ENCODE measurements at regions not wholly inside any gene's neighbourhood (a gene's known extent, or its start where the extent isn't known, plus 50 kb on each side); places are given as distances from the start of the nearest gene placed in this dataset.

DNA sequence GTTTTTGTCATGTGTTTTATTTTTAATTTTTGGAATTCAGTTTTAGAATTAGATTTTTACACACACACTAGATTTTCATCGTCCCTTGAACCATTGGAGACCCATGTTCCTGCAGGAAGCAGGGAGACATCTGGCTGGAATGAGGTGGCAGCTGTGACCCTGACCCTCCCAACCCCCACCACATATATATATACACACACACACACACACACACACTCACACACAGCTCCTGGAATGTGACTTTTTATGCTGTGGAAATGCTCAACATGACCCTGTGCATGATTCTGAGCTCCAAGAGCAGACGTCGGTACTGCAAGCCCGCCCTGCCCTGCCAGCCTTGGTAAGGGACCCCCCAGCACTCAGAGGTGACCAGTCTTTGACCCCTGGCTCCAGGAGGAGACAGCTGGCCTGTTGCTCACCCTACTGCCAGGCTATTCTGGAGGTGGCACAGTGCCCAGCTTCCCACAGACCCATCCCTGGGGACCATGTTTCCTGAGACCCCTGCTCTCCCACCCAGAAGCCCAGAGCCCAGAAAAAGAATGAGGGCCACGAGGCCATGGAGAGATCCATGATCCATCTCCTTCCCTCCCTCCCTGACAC lies 103.2 kb upstream of the VSTM2B start:
- H3K4me3 Mint-ChIP-seq = no peak overlapping the region
- no peaks in the 10 kb centered on the region for H3K9me3 ChIP-seq (ENCODE audit: control insufficient read depth, low read length, poor library complexity, severe bottlenecking)
- no peaks in the 10 kb centered on the region for H3K4me1 Mint-ChIP-seq
- H3K27ac Mint-ChIP-seq = no peak overlapping the region
- ATAC-seq = no peak
- DNase-seq = no peak
- peaks cover 26% of the 10 kb centered on the region for H3K27me3 Mint-ChIP-seq
- H3K36me3 Mint-ChIP-seq (ENCODE audit: low read depth) = no peaks in the 10 kb centered on the region

DNA sequence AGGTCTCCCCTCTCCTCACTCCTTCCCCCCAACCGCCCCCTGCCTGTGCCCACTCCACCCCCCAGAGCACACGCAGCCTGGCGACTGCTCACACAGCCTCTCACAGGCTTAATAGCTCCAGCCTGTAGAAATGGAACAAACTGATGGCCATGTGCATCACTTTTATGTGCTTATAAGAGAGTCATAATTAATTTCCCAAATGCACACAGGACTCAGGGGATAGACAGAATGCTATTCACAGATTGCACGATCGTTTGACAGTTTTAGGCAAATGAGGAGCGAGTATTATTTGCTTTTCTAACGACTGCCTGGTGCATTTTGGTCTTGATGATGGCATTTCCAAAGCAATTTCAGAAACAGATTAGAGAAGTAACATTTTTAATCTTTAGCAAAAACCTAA lies 97.7 kb upstream of the VSTM2B start:
- H3K9me3 ChIP-seq (ENCODE audit: control insufficient read depth, low read length, poor library complexity, severe bottlenecking) = no peaks in the 10 kb centered on the region
- Mint-ChIP-seq H3K27me3 (peaks cover 46% of the 10 kb centered on the region), H3K4me1 (no peaks in the 10 kb centered on the region), H3K27ac (no peak overlapping the region), H3K4me3 (no peak overlapping the region), H3K36me3 (ENCODE audit: low read depth) (no peaks in the 10 kb centered on the region)
- no peak for ATAC-seq
- DNase-seq = no peak

- no peak overlapping the region for H3K27ac Mint-ChIP-seq
- H3K36me3 Mint-ChIP-seq (ENCODE audit: low read depth) = no peaks in the 10 kb centered on the region
- peaks cover 55% of the 10 kb centered on the region for H3K27me3 Mint-ChIP-seq
- no peak overlapping the region for H3K4me3 Mint-ChIP-seq
- no peaks in the 10 kb centered on the region for H3K9me3 ChIP-seq (ENCODE audit: control insufficient read depth, low read length, poor library complexity, severe bottlenecking)
- no peak for ATAC-seq
- no peaks in the 10 kb centered on the region for H3K4me1 Mint-ChIP-seq
- no peak for DNase-seq
Measured at GRCh38 chr19:29429021-29429420, 96.8 kb upstream of the VSTM2B start.

DNA sequence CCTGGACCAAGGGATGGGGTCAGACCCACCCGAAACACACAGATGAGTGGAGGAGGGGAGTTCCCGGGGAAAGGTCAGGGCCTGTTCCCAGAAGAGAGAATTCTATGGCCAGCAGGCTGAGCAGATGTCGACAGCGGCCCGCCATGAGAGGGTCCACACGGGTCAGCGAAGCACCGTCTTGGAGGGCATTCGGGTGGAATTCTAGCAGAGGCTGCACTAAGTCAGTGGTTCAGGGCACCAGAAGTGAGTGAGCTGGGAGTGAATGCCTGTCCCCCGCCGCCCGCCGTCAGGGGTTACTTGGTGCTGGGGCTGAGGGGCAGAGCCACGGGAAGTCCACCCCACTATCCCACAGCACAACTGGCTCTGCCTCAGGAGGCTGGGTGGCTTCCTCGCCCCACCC lies 96.2 kb upstream of the VSTM2B start:
- DNase-seq = no peak
- H3K27ac Mint-ChIP-seq = no peak overlapping the region
- H3K27me3 Mint-ChIP-seq = peaks cover 59% of the 10 kb centered on the region
- H3K36me3 Mint-ChIP-seq (ENCODE audit: low read depth) = no peaks in the 10 kb centered on the region
- H3K4me1 Mint-ChIP-seq = no peaks in the 10 kb centered on the region
- no peak for ATAC-seq
- H3K9me3 ChIP-seq (ENCODE audit: control insufficient read depth, low read length, poor library complexity, severe bottlenecking) = no peaks in the 10 kb centered on the region
- H3K4me3 Mint-ChIP-seq = no peak overlapping the region

DNA sequence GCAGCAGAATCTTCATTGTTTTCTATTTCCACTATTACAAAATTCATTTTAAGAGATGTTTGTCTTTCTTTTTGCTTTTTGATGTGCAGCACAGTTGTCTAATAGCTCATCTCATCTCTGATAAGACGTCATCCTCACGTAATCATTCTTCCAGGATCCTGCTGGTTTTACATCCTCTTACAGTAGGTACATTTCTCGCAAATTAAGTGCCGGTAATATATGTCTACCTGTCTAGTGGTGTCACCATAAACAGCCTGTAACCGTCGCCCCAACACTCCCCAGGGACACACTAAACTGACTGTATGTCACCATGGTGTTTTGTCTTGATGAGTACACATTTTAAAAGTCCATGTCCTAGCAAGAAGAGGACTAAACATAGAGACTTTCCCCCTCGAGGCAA lies 94.5 kb upstream of the VSTM2B start:
- ATAC-seq = no peak
- no peak overlapping the region for H3K4me3 Mint-ChIP-seq
- no peaks in the 10 kb centered on the region for H3K9me3 ChIP-seq (ENCODE audit: control insufficient read depth, low read length, poor library complexity, severe bottlenecking)
- no peak overlapping the region for H3K27ac Mint-ChIP-seq
- no peaks in the 10 kb centered on the region for H3K4me1 Mint-ChIP-seq
- H3K36me3 Mint-ChIP-seq (ENCODE audit: low read depth) = no peaks in the 10 kb centered on the region
- H3K27me3 Mint-ChIP-seq = peaks cover 51% of the 10 kb centered on the region
- DNase-seq = no peak

DNA sequence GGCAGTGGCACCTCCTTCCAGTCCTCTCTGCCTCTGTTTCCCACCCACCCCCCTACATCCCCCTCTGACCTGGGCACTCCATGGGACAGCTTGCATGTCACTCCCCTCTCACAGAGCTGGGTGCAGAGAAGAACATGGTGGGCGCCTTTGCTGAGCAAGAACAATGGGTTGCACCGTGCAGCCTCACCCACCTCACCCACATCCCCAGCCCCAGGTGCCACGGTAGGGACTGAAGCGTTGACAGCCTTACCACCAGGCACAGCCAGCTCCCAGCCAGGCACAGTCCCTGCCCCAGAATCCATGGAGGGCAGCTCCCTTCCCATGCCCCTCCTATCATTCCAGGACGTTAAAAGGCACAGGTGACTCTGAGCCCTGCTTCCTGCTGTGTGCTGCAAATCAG lies 93.1 kb upstream of the VSTM2B start:
- no peaks in the 10 kb centered on the region for H3K4me1 Mint-ChIP-seq
- H3K27ac Mint-ChIP-seq = no peak overlapping the region

GRCh38 chr19:29436591-29437103 lies 89.1 kb upstream of the VSTM2B start:
- H3K9me3 ChIP-seq (ENCODE audit: control insufficient read depth, low read length, poor library complexity, severe bottlenecking) = no peaks in the 10 kb centered on the region
- DNase-seq (no peak), ATAC-seq (no peak)
- Mint-ChIP-seq H3K36me3 (ENCODE audit: low read depth) (no peaks in the 10 kb centered on the region), H3K4me1 (no peaks in the 10 kb centered on the region), H3K27ac (no peak overlapping the region), H3K27me3 (peaks cover 32% of the 10 kb centered on the region), H3K4me3 (no peak overlapping the region)

More for the DNA sequence above, 93.1 kb upstream of the VSTM2B start:
- no peak for ATAC-seq
- H3K9me3 ChIP-seq (ENCODE audit: control insufficient read depth, low read length, poor library complexity, severe bottlenecking) = no peaks in the 10 kb centered on the region
- H3K4me3 Mint-ChIP-seq = no peak overlapping the region
- DNase-seq = no peak
- no peaks in the 10 kb centered on the region for H3K36me3 Mint-ChIP-seq (ENCODE audit: low read depth)
- H3K27me3 Mint-ChIP-seq = peaks cover 48% of the 10 kb centered on the region

DNA sequence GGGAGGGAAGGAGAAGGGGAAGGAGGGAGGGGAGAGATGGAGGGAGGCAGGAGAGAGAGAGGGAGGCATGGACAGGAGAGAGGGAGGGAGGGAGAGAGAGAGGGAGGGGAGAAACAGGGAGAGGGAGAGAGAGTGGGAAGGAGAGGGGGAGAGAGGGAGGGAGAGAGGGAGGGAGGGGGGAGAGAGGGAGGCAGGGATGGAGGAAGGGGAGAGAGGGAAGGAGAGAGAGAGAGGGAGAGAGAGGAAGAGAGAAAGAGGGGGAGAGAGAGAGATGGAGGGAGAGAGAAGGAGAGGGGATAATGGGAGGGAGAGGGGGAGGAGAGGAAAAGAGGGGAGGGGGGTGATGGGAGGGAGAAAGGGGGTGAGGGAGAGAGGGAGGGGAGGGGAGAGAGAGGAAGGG lies 86.8 kb upstream of the VSTM2B start:
- Mint-ChIP-seq H3K4me1 (no peaks in the 10 kb centered on the region), H3K36me3 (ENCODE audit: low read depth) (no peaks in the 10 kb centered on the region), H3K27ac (no peak overlapping the region), H3K4me3 (no peak overlapping the region), H3K27me3 (peaks cover 10% of the 10 kb centered on the region)
- DNase-seq = no peak
- H3K9me3 ChIP-seq (ENCODE audit: control insufficient read depth, low read length, poor library complexity, severe bottlenecking) = no peaks in the 10 kb centered on the region
- ATAC-seq = no peak

GRCh38 chr19:29439688-29440550 lies 85.9 kb upstream of the VSTM2B start:
- peaks cover 6% of the 10 kb centered on the region for H3K27me3 Mint-ChIP-seq
- no peaks in the 10 kb centered on the region for H3K36me3 Mint-ChIP-seq (ENCODE audit: low read depth)
- no peaks in the 10 kb centered on the region for H3K4me1 Mint-ChIP-seq
- H3K4me3 Mint-ChIP-seq = no peak overlapping the region
- DNase-seq = no peak
- H3K9me3 ChIP-seq (ENCODE audit: control insufficient read depth, low read length, poor library complexity, severe bottlenecking) = no peaks in the 10 kb centered on the region
- H3K27ac Mint-ChIP-seq = no peak overlapping the region
- ATAC-seq = no peak

DNA sequence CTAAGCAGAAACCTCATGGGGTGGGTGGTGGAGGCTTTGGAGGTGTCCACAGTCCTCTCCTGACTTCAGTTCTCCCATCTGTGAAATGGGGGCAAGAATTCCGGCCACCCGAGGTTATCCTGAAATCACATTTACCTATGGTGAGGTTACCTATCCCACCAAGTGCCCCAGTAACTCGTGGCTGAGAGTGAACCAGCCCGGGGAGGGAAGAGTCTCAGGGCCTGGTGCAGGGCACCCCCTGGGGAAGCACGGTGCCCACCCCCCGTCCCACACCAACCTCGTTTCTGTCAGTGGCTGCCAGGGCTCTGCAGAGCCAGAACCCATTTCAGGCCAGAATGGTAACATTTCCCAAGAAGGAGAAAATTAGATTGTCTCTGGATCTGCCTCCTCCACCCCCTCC lies 83.7 kb upstream of the VSTM2B start:
- H3K36me3 Mint-ChIP-seq (ENCODE audit: low read depth) = no peaks in the 10 kb centered on the region
- ATAC-seq = no peak

DNA sequence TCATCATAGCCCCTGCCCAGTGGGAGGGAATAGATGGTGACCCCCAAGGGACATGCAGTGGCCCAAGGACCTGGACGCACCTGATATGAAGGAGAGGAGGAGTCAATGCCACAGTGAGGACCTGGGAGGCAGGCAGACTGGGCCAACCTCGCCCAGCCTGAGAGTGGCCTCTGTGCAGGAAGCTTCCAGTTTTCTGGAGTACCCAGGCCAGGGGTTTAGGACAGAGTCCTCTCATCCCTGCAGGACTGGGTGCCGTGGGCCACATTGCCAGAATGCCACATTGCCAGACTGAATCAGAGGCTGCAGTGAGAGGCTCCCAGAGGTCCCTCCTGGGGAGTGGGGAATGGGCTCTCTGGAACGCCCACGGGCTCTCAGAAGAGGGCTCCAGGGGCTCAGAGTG lies 82.9 kb upstream of the VSTM2B start:
- Mint-ChIP-seq H3K27me3 (peaks cover 6% of the 10 kb centered on the region), H3K27ac (no peak overlapping the region), H3K36me3 (ENCODE audit: low read depth) (no peaks in the 10 kb centered on the region), H3K4me1 (no peaks in the 10 kb centered on the region), H3K4me3 (no peak overlapping the region)
- no peak for ATAC-seq
- DNase-seq = no peak
- no peaks in the 10 kb centered on the region for H3K9me3 ChIP-seq (ENCODE audit: control insufficient read depth, low read length, poor library complexity, severe bottlenecking)

More for the DNA sequence above, 83.7 kb upstream of the VSTM2B start:
- DNase-seq = no peak
- Mint-ChIP-seq H3K4me3 (no peak overlapping the region), H3K27ac (no peak overlapping the region), H3K4me1 (no peaks in the 10 kb centered on the region), H3K27me3 (peaks cover 6% of the 10 kb centered on the region)
- H3K9me3 ChIP-seq (ENCODE audit: control insufficient read depth, low read length, poor library complexity, severe bottlenecking) = no peaks in the 10 kb centered on the region

DNA sequence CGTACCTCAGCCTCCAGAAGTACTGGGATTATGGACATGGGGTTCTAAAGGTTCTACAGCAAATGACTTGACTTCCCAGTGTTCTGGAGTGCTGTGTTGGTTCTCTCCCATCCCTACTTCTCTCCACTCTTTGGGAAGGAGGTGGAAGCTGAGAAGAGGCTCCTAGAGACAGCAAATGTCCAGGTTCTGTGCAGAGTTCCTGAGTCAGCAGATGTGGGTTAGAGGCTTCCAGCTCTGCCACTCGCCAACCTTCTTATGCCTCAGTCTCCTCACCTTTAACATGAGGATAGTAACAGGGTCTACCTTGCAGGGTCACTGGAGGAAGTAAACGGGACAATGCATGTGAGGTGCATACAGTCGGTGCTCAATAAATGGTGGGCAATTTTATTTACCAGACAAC lies 80.5 kb upstream of the VSTM2B start:
- H3K9me3 ChIP-seq (ENCODE audit: control insufficient read depth, low read length, poor library complexity, severe bottlenecking) = no peaks in the 10 kb centered on the region
- no peak for ATAC-seq
- no peak for DNase-seq
- Mint-ChIP-seq H3K4me3 (no peak overlapping the region), H3K27me3 (peaks cover 27% of the 10 kb centered on the region), H3K36me3 (ENCODE audit: low read depth) (no peaks in the 10 kb centered on the region), H3K27ac (no peak overlapping the region), H3K4me1 (no peaks in the 10 kb centered on the region)

- no peaks in the 10 kb centered on the region for H3K9me3 ChIP-seq (ENCODE audit: control insufficient read depth, low read length, poor library complexity, severe bottlenecking)
- H3K4me1 Mint-ChIP-seq = no peaks in the 10 kb centered on the region
- H3K27me3 Mint-ChIP-seq = peaks cover 36% of the 10 kb centered on the region
- ATAC-seq (no peak), DNase-seq (no peak)
- no peaks in the 10 kb centered on the region for H3K36me3 Mint-ChIP-seq (ENCODE audit: low read depth)
- H3K27ac Mint-ChIP-seq = no peak overlapping the region
- no peak overlapping the region for H3K4me3 Mint-ChIP-seq
Measured at GRCh38 chr19:29446361-29446760, 79.4 kb upstream of the VSTM2B start.

GRCh38 chr19:29448046-29448445 lies 77.7 kb upstream of the VSTM2B start:
- no peaks in the 10 kb centered on the region for H3K9me3 ChIP-seq (ENCODE audit: control insufficient read depth, low read length, poor library complexity, severe bottlenecking)

More at GRCh38 chr19:29448046-29448445, 77.7 kb upstream of the VSTM2B start:
- Mint-ChIP-seq H3K27ac (no peak overlapping the region), H3K4me3 (no peak overlapping the region), H3K27me3 (peaks cover 45% of the 10 kb centered on the region), H3K4me1 (no peaks in the 10 kb centered on the region), H3K36me3 (ENCODE audit: low read depth) (no peaks in the 10 kb centered on the region)
- ATAC-seq = no peak
- no peak for DNase-seq

Measured in T-helper 17 cell (primary cell).